ENCODE measurements at regions not wholly inside any gene's neighbourhood (a gene's known extent, or its start where the extent isn't known, plus 50 kb on each side); places are given as distances from the start of the nearest gene placed in this dataset.

GRCh38 chr3:164393171-164393570, 685.1 kb downstream of the SI start:
- no peak for TF ChIP-seq CTCF (conservative IDR thresholded peaks at IDR 0.05 in 1 of 2, IDR thresholded peaks at IDR 0.05 in 1 of 2; ENCODE audit: low read depth in 1 of 2, low read length in 2 of 2)
- TF ChIP-seq EZH2 (IDR thresholded peaks at IDR 0.05; ENCODE audit: low read length, missing control alignments) = no peak
